ENCODE measurements at regions not wholly inside any gene's neighbourhood (a gene's known extent, or its start where the extent isn't known, plus 50 kb on each side); places are given as distances from the start of the nearest gene placed in this dataset.

DNA sequence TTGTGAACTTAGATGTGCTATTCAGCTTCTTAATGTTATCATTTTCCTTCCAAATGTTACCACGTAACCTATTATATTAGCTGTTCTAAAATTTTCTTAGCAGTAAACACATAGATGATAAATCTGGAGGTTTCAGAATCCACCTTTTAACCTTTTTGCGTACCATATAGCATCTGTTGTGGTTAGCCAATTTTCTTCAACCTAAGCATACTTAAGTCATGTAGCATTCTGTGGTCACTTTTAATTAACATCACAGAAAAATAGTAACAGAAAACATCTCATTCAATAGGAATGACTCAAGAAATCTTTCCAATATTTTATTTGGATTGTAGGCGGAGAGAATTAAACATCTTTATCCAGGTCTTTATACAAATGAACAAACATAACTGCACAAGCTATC, 1465.3 kb upstream of the GBE1 start:
- FAIRE-seq = no peak
- H3K4me1 ChIP-seq (replicated peaks in 1 of 2; ENCODE audit: control insufficient read depth in 2 of 2, insufficient read depth in 2 of 2, low read length in 2 of 2) = no peaks in the 10 kb centered on the region
- DNase-seq (ENCODE audit: extremely low read depth in 1 of 4, low spot score in 3 of 4) = no peak
- H3K79me2 ChIP-seq (ENCODE audit: control insufficient read depth, insufficient read depth, low read length) = no peaks in the 10 kb centered on the region
- no peak overlapping the region for H3K9ac ChIP-seq (ENCODE audit: insufficient read depth in 1 of 2, low read depth in 2 of 2, low read length in 2 of 2)
- H3K4me2 ChIP-seq (ENCODE audit: insufficient read depth, low read length) = no peak overlapping the region
- H3K27me3 ChIP-seq (ENCODE audit: control insufficient read depth in 2 of 2, insufficient read depth in 2 of 2, low read length in 2 of 2) = no peaks in the 10 kb centered on the region
- in situ Hi-C loops (cut with MboI) = no loop called here
- H3K36me3 ChIP-seq (ENCODE audit: control insufficient read depth, insufficient read depth, low read length) = no peaks in the 10 kb centered on the region
- CTCF ChIA-PET (ENCODE audit: low intra/inter-chr PET ratio) = no interaction called here
- TF ChIP-seq HMGN3 (IDR thresholded peaks at IDR 0.05; ENCODE audit: borderline replicate concordance, extremely low read depth, insufficient read length, low read depth, low read length) (no peak), ZNF445 (CRISPR knock-in tag; IDR thresholded peaks at IDR 0.05; ENCODE audit: low read depth) (no peak), EGR1 (conservative IDR thresholded peaks at IDR 0.05) (no peak), U2AF1 (optimal IDR thresholded peaks at IDR 0.05; ENCODE audit: low read depth, low read length) (no peak), MXI1 (IDR thresholded peaks at IDR 0.05; ENCODE audit: low read depth, low read length) (no peak), SNIP1 (IDR thresholded peaks at IDR 0.05; ENCODE audit: low read depth) (no peak), ZNF408 (CRISPR knock-in tag; IDR thresholded peaks at IDR 0.05; ENCODE audit: low read depth) (no peak), RFX1 (IDR thresholded peaks at IDR 0.05) (no peak), RUNX1 (IDR thresholded peaks at IDR 0.05; ENCODE audit: low read depth) (no peak)
- TF ChIP-seq, protein P1, sequence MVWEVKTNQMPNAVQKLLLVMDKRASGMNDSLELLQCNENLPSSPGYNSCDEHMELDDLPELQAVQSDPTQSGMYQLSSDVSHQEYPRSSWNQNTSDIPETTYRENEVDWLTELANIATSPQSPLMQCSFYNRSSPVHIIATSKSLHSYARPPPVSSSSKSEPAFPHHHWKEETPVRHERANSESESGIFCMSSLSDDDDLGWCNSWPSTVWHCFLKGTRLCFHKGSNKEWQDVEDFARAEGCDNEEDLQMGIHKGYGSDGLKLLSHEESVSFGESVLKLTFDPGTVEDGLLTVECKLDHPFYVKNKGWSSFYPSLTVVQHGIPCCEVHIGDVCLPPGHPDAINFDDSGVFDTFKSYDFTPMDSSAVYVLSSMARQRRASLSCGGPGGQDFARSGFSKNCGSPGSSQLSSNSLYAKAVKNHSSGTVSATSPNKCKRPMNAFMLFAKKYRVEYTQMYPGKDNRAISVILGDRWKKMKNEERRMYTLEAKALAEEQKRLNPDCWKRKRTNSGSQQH (CRISPR knock-in tag; IDR thresholded peaks at IDR 0.05) = no peak
- TF ChIP-seq, protein P2, sequence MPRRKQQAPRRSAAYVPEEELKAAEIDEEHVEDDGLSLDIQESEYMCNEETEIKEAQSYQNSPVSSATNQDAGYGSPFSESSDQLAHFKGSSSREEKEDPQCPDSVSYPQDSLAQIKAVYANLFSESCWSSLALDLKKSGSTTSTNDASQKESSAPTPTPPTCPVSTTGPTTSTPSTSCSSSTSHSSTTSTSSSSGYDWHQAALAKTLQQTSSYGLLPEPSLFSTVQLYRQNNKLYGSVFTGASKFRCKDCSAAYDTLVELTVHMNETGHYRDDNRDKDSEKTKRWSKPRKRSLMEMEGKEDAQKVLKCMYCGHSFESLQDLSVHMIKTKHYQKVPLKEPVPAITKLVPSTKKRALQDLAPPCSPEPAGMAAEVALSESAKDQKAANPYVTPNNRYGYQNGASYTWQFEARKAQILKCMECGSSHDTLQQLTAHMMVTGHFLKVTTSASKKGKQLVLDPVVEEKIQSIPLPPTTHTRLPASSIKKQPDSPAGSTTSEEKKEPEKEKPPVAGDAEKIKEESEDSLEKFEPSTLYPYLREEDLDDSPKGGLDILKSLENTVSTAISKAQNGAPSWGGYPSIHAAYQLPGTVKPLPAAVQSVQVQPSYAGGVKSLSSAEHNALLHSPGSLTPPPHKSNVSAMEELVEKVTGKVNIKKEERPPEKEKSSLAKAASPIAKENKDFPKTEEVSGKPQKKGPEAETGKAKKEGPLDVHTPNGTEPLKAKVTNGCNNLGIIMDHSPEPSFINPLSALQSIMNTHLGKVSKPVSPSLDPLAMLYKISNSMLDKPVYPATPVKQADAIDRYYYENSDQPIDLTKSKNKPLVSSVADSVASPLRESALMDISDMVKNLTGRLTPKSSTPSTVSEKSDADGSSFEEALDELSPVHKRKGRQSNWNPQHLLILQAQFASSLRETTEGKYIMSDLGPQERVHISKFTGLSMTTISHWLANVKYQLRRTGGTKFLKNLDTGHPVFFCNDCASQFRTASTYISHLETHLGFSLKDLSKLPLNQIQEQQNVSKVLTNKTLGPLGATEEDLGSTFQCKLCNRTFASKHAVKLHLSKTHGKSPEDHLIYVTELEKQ (CRISPR knock-in tag; IDR thresholded peaks at IDR 0.05) = no peak
- TF ChIP-seq, protein P3, sequence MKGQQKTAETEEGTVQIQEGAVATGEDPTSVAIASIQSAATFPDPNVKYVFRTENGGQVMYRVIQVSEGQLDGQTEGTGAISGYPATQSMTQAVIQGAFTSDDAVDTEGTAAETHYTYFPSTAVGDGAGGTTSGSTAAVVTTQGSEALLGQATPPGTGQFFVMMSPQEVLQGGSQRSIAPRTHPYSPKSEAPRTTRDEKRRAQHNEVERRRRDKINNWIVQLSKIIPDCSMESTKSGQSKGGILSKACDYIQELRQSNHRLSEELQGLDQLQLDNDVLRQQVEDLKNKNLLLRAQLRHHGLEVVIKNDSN (CRISPR knock-in tag; IDR thresholded peaks at IDR 0.05) = no peak
- POLR2A ChIA-PET = no interaction called here
- H3K4me3 ChIP-seq = no peak overlapping the region
- H4K20me1 ChIP-seq (replicated peaks; ENCODE audit: control insufficient read depth, insufficient read depth, low read length) = no peaks in the 10 kb centered on the region
- no peaks in the 10 kb centered on the region for H3K9me1 ChIP-seq (ENCODE audit: control insufficient read depth, insufficient read depth, low read length)
- BruUV-seq (replicated peaks) = no TSS peak
- no peaks in the 10 kb centered on the region for H3K9me3 ChIP-seq (replicated peaks; ENCODE audit: control insufficient read depth, insufficient read depth, low read depth, low read length)
- no peak for ATAC-seq
- no peak overlapping the region for H2AFZ ChIP-seq (ENCODE audit: low read depth, low read length)
- intact Hi-C loops (cut with micrococcal nuclease) = no loop called here
- H3K27ac ChIP-seq (ENCODE audit: extremely low read depth, low read depth, low read length) = no peak overlapping the region
- 25% methylated on average over 3 of the region's 3 CpGs for WGBS (ENCODE audit: insufficient coverage, low coverage, missing lambda C conversion rate)
